GM21737 (cell line): ENCODE measurements at regions not wholly inside any gene's neighbourhood (a gene's known extent, or its start where the extent isn't known, plus 50 kb on each side); places are given as distances from the start of the nearest gene placed in this dataset.

Experiments
- ATAC-seq: cut with Tn5 transposase; IDR thresholded peaks from one replicate; pipeline ENCODE4 v1.9.1; 2021; ENCODE audit warnings: mild to moderate bottlenecking, moderate library complexity; ENCODE audit not compliant: unreplicated experiment

DNA sequence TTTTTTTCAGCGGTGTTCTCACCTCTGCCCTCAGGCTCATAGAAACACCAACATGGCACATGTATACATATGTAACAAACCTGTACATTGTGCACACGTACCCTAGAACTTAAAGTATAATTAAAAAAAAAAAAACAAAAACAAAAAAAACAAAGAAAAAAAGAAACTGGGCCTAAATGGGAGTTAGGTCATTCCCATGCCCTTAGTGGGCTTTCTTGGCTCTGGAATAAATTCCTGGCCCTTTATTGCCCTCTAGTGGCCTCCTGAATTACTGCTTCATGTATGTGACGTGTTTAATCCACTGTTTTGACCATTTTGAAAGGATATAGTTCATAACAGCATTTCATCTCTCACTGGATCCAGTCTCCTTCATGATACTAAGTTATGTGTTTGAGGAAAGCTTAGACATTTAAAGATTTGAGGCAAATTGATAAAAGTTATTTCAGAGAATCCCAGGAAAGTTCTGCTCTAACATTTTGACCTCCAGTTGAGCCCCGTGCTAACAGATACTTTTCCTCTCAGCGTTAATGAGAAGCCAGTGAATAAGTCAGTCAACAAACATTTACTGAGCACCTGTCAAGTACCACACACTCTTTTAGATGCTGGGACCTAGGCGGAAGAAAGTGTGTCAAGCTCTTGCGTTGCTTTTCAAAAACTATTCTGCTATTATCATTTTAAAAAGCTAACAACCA is 54.7 kb upstream of the SYPL1 start:
- ATAC-seq, result no peak

DNA sequence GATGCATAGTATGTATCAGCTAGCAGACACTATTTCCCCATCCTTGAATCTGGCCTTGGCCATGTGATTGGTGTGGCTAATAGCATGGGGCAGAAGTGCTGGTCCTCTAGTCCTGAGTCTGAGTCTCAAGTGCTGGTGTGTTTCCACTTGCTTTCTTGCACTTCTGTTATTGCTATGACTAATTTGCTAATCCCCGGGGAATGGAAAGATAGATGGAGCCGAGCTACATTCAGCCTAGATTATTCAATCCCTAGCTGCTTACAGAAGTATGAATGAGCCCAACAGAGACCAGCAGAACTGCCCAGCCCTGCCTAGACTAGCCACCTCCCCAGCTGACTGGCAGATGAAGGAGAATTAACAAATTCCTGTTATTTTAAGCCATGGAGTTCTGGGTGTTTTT is 53.2 kb upstream of the SYPL1 start:
- no peak for ATAC-seq

DNA sequence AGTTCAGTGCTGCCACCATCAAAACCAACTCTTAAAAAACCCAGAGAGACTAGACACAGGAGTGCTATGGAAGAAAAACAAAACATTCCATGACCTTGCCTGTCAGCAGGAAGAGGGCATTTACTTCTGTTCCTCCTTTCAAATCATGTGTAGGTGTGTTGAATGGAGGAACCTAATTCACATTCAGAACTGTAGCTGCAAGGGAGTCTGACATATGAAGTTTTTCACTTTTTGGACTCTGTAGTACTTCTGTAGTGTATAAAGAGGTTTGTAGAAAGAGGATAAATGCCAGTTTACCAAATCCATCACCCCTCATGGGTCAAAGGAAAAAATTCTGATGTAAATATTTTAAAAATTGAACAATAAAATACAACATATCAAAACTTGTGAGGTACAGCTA is 51.1 kb upstream of the SYPL1 start:
- ATAC-seq, result no peak
